K562 (cell line): ENCODE measurements at regions not wholly inside any gene's neighbourhood (a gene's known extent, or its start where the extent isn't known, plus 50 kb on each side); places are given as distances from the start of the nearest gene placed in this dataset.
"Not testable (repeated sequence)": the region's sequence is repeated elsewhere in the genome, so short reads cannot be mapped to it uniquely, and the experiment has no call there.

Experiments
- ATAC-seq: fragments of 200-7000 bp; cut with Tn5 transposase; 3 replicates; pipeline ENCODE4 v1.9.1; 2020; ENCODE audit warnings: moderate library complexity
- BruUV-seq: library from RNA; stranded (reverse); fragments of 400-500 nt; replicated peaks from 2 replicates; lab custom pipeline; 2021; lab: Mats Ljungman, UMichigan
- CTCF ChIA-PET: fragments of 300-600 bp; formaldehyde crosslinking; extraction: SDS; loops from one replicate; lab custom pipeline; 2021; ENCODE audit warnings: low intra/inter-chr PET ratio; lab: Yijun Ruan, JAX
- POLR2A ChIA-PET: fragments of 300-600, 350-650 bp; sonication (Branson Sonifier 250); formaldehyde crosslinking; extraction: SDS; loops from one replicate; lab custom pipeline; 2021; ENCODE audit warnings: antibody characterized with exemption, inconsistent platforms; lab: Yijun Ruan, JAX
- DNase-seq, 4 experiments: peaks; one replicate each; pipeline versions ENCODE4 v3.0.0 to v3.0.0-alpha.2; 2011 to 2018; ENCODE audit warnings: low spot score in 3 of 4, mixed read lengths in 3 of 4; ENCODE audit errors: extremely low read depth in 1 of 4
- FAIRE-seq: peaks from 2 replicates; lab custom pipeline; 2011; peaks lifted over from hg19 to GRCh38; lab: Jason Lieb, UNC
- H2AFZ ChIP-seq: 2 replicates; pipeline ENCODE4 v1.6.0; 2011; ENCODE audit warnings: low read depth, low read length, control low read depth, inconsistent platforms
- H3K27ac ChIP-seq: fragments of 200-600 bp; 3 replicates; pipeline ENCODE4 v1.8.0; 2011; ENCODE audit warnings: low read depth, mild to moderate bottlenecking, control low read depth, inconsistent platforms, low read length, moderate library complexity, mixed read lengths; ENCODE audit errors: extremely low read depth
- H3K27me3 ChIP-seq, 2 experiments: fragments of 300-600 bp in 1 of 2; 2 replicates in 1 of 2; 3 replicates in 1 of 2; pipeline versions ENCODE4 v1.6.0 to v1.8.0; 2011; ENCODE audit warnings: inconsistent platforms in 2 of 2, low read length in 2 of 2, mild to moderate bottlenecking in 1 of 2, mixed read lengths in 1 of 2, moderate library complexity in 1 of 2; ENCODE audit not compliant: control insufficient read depth in 2 of 2, insufficient read depth in 2 of 2
- H3K36me3 ChIP-seq: fragments of 300-600 bp; 3 replicates; pipeline ENCODE4 v1.8.0; 2011; ENCODE audit warnings: mild to moderate bottlenecking, low read length, inconsistent platforms; ENCODE audit not compliant: control insufficient read depth, insufficient read depth
- H3K4me1 ChIP-seq, 2 experiments: fragments of 200-600 bp in 1 of 2; replicated peaks in 1 of 2; 2 replicates in 1 of 2; 3 replicates in 1 of 2; pipeline versions ENCODE4 v1.5.1 to v1.8.0; 2011; ENCODE audit warnings: inconsistent platforms in 2 of 2, low read length in 2 of 2, mild to moderate bottlenecking in 1 of 2, mixed read lengths in 1 of 2, moderate library complexity in 1 of 2; ENCODE audit not compliant: control insufficient read depth in 2 of 2, insufficient read depth in 2 of 2
- H3K4me2 ChIP-seq: 2 replicates; pipeline ENCODE4 v1.6.1; 2011; ENCODE audit warnings: low read length, control low read depth, inconsistent platforms, mixed read lengths; ENCODE audit not compliant: insufficient read depth
- H3K4me3 ChIP-seq: fragments of 200-600 bp; sonication (generic), shearing (Covaris generic); 2 replicates; pipeline ENCODE4 v1.5.1; 2016; ENCODE audit warnings: control low read depth, inconsistent platforms
- H3K79me2 ChIP-seq: fragments of 200-600 bp; 3 replicates; pipeline ENCODE4 v1.8.0; 2011; ENCODE audit warnings: low read length, inconsistent platforms; ENCODE audit not compliant: control insufficient read depth, insufficient read depth
- H3K9ac ChIP-seq, 2 experiments: 2 replicates each; pipeline versions ENCODE4 v1.6.0 to v1.6.1; 2011; ENCODE audit warnings: low read depth in 2 of 2, low read length in 2 of 2, control low read depth in 1 of 2, inconsistent platforms in 1 of 2, mild to moderate bottlenecking in 1 of 2, mixed read lengths in 1 of 2; ENCODE audit not compliant: insufficient read depth in 1 of 2
- H3K9me1 ChIP-seq: one replicate; pipeline ENCODE4 v1.6.0; 2011; ENCODE audit warnings: inconsistent platforms, mild to moderate bottlenecking, low read length, moderate library complexity; ENCODE audit not compliant: control insufficient read depth, insufficient read depth
- H3K9me3 ChIP-seq: replicated peaks from 2 replicates; pipeline ENCODE4 v1.5.1; 2011; ENCODE audit warnings: low read depth, low read length, inconsistent platforms; ENCODE audit not compliant: control insufficient read depth, insufficient read depth
- H4K20me1 ChIP-seq: replicated peaks from 2 replicates; pipeline ENCODE4 v1.6.1; 2011; ENCODE audit warnings: low read length, inconsistent platforms, mixed read lengths; ENCODE audit not compliant: control insufficient read depth, insufficient read depth
- RAD21 ChIP-seq, 2 experiments: fragments of 250-450 bp in 1 of 2; fragments of 450-650 bp in 1 of 2; sonication (Bioruptor Pico) in 1 of 2; formaldehyde crosslinking in 1 of 2; IDR thresholded peaks in 1 of 2; conservative IDR thresholded peaks in 1 of 2; 2 replicates each; pipeline versions ENCODE4 v1.4.0 to v1.8.0; 2020 to 2022; ENCODE audit warnings: mild to moderate bottlenecking in 2 of 2, moderate library complexity in 1 of 2
- SMC3 ChIP-seq: conservative IDR thresholded peaks from 2 replicates; pipeline ENCODE4 v1.6.1; 2011; ENCODE audit warnings: low read depth, low read length, improper control_type of control experiment; ENCODE audit not compliant: insufficient read depth
- WGBS: fragments of 100-300 bp; shearing (Covaris generic); methylation state at CpG from one replicate; pipeline ENCODE4 v1.1.6; 2016; ENCODE audit warnings: low coverage, mixed read lengths; ENCODE audit not compliant: insufficient coverage; ENCODE audit errors: missing lambda C conversion rate; 5-methylcytosine and 5-hydroxymethylcytosine counted together
- in situ Hi-C: fragments of 300-500 bp; cut with MboI; formaldehyde crosslinking; loops from 4 replicates; pipeline ENCODE4 v1.15.0; 2018; ENCODE audit warnings: inconsistent platforms, mixed read lengths
- intact Hi-C: fragments of 100-400 bp; cut with micrococcal nuclease; formaldehyde crosslinking; loops from 2 replicates; pipeline ENCODE4 v1.14.2; 2022
- TF ChIP-seq, protein P1 (sequence below), 3 experiments: IDR thresholded peaks in 2 of 3; conservative IDR thresholded peaks in 1 of 3; 2 replicates each; pipeline ENCODE4 v1.5.1; 2011 to 2012; ENCODE audit warnings: low read length in 3 of 3, mild to moderate bottlenecking in 3 of 3, control low read depth in 2 of 3, improper control_type of control experiment in 1 of 3, inconsistent platforms in 1 of 3, low read depth in 1 of 3, mixed read lengths in 1 of 3, moderate library complexity in 1 of 3; ENCODE audit not compliant: insufficient read depth in 2 of 3
- TF ChIP-seq, protein P2 (sequence below), 2 experiments: fragments of 450-650 bp; formaldehyde crosslinking in 1 of 2; IDR thresholded peaks; 2 replicates each; pipeline versions ENCODE4 v1.4.0 to v1.6.1; 2014 to 2020; ENCODE audit warnings: mild to moderate bottlenecking in 2 of 2, borderline replicate concordance in 1 of 2, low read depth in 1 of 2

DNA sequence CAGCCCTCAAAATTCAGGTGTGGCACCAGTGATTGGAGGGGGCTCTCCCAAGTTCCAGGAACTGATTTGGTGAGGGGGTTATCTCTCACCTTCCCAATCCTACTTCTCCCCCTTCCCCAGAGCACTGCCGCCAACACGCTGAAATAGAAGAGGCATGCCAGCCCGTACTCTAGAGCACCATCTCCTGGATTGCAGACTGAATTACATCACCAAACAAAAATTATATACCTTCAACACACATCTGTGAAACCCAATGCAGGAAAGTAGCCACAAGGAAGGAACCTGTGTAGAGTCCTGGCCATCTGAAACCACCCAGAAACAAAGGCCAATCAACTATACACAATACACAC is 80.1 kb downstream of the TBC1D28 start:
- POLR2A ChIA-PET, H3K9me3 ChIP-seq, H3K4me2 ChIP-seq, H3K4me1 ChIP-seq, intact Hi-C loops, H3K9me1 ChIP-seq, H3K4me3 ChIP-seq, BruUV-seq, H3K27ac ChIP-seq, H4K20me1 ChIP-seq, FAIRE-seq, H3K27me3 ChIP-seq, H3K79me2 ChIP-seq, H2AFZ ChIP-seq, H3K9ac ChIP-seq, H3K36me3 ChIP-seq, CTCF ChIA-PET: not testable (repeated sequence)
- WGBS: 0% methylated on average over 3 of the region's 3 CpGs
- ATAC-seq: peak; percentile 83
- peak; percentile 1 to 44 (median 4) for DNase-seq
- TF ChIP-seq RAD21 (CRISPR knock-in tag; conservative IDR thresholded peaks at IDR 0.05 in 1 of 2, IDR thresholded peaks at IDR 0.05 in 1 of 2) (peak; percentile 31 to 54), SMC3 (0 out of 2 replicates have a peak, but pooled peaks have one; percentile 37)
- TF ChIP-seq, protein P1, sequence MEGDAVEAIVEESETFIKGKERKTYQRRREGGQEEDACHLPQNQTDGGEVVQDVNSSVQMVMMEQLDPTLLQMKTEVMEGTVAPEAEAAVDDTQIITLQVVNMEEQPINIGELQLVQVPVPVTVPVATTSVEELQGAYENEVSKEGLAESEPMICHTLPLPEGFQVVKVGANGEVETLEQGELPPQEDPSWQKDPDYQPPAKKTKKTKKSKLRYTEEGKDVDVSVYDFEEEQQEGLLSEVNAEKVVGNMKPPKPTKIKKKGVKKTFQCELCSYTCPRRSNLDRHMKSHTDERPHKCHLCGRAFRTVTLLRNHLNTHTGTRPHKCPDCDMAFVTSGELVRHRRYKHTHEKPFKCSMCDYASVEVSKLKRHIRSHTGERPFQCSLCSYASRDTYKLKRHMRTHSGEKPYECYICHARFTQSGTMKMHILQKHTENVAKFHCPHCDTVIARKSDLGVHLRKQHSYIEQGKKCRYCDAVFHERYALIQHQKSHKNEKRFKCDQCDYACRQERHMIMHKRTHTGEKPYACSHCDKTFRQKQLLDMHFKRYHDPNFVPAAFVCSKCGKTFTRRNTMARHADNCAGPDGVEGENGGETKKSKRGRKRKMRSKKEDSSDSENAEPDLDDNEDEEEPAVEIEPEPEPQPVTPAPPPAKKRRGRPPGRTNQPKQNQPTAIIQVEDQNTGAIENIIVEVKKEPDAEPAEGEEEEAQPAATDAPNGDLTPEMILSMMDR (IDR thresholded peaks at IDR 0.05 in 2 of 3, conservative IDR thresholded peaks at IDR 0.05 in 1 of 3; ENCODE audit: insufficient read depth in 2 of 3, low read depth in 1 of 3, low read length in 3 of 3): peak; percentile 35 to 54 (median 43); a peak in 4 of 6 replicates
- TF ChIP-seq, protein P2, sequence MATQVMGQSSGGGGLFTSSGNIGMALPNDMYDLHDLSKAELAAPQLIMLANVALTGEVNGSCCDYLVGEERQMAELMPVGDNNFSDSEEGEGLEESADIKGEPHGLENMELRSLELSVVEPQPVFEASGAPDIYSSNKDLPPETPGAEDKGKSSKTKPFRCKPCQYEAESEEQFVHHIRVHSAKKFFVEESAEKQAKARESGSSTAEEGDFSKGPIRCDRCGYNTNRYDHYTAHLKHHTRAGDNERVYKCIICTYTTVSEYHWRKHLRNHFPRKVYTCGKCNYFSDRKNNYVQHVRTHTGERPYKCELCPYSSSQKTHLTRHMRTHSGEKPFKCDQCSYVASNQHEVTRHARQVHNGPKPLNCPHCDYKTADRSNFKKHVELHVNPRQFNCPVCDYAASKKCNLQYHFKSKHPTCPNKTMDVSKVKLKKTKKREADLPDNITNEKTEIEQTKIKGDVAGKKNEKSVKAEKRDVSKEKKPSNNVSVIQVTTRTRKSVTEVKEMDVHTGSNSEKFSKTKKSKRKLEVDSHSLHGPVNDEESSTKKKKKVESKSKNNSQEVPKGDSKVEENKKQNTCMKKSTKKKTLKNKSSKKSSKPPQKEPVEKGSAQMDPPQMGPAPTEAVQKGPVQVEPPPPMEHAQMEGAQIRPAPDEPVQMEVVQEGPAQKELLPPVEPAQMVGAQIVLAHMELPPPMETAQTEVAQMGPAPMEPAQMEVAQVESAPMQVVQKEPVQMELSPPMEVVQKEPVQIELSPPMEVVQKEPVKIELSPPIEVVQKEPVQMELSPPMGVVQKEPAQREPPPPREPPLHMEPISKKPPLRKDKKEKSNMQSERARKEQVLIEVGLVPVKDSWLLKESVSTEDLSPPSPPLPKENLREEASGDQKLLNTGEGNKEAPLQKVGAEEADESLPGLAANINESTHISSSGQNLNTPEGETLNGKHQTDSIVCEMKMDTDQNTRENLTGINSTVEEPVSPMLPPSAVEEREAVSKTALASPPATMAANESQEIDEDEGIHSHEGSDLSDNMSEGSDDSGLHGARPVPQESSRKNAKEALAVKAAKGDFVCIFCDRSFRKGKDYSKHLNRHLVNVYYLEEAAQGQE (IDR thresholded peaks at IDR 0.05; ENCODE audit: borderline replicate concordance): peak; percentile 23; the same call in 1 of the 2 replicates
- TF ChIP-seq, protein P2 (CRISPR knock-in tag; IDR thresholded peaks at IDR 0.05; ENCODE audit: low read depth): not testable (repeated sequence)
- in situ Hi-C loops: loop anchor here (25.0 kb wide), 3 partner anchors 352 to 1823 kb away; no protein-coding TSS in a partner anchor
